ENCODE measurements at regions not wholly inside any gene's neighbourhood (a gene's known extent, or its start where the extent isn't known, plus 50 kb on each side); places are given as distances from the start of the nearest gene placed in this dataset.

DNA sequence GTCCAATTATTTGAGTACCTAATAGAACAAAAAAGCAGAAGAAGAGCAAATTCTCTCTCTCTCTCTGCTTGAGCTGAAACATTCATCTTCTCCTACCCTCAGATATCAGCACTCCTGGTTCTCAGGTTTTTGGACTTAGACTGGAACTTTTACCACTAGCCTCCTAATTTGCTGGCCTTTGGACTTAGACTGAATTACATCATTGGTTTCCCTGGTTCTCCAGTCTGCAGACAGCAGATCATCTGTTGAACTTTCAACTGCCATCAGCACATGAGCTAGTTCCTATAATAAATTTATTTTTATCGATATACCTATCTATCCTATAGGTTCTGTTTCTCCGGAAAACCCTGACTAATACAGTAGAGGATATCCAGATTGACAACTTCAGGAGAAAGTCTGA, 208.9 kb upstream of the GAS1 start:
- TF ChIP-seq, protein P1, sequence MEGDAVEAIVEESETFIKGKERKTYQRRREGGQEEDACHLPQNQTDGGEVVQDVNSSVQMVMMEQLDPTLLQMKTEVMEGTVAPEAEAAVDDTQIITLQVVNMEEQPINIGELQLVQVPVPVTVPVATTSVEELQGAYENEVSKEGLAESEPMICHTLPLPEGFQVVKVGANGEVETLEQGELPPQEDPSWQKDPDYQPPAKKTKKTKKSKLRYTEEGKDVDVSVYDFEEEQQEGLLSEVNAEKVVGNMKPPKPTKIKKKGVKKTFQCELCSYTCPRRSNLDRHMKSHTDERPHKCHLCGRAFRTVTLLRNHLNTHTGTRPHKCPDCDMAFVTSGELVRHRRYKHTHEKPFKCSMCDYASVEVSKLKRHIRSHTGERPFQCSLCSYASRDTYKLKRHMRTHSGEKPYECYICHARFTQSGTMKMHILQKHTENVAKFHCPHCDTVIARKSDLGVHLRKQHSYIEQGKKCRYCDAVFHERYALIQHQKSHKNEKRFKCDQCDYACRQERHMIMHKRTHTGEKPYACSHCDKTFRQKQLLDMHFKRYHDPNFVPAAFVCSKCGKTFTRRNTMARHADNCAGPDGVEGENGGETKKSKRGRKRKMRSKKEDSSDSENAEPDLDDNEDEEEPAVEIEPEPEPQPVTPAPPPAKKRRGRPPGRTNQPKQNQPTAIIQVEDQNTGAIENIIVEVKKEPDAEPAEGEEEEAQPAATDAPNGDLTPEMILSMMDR (conservative IDR thresholded peaks at IDR 0.05; ENCODE audit: low read depth, low read length) = no peak
- TF ChIP-seq EZH2phosphoT487 (IDR thresholded peaks at IDR 0.05; ENCODE audit: borderline replicate concordance, low read length) = no peak

All from PC-3 (cell line).